Activated T-cell treated with anti-CD3 and anti-CD28 coated beads for 1 hour (primary cell): ENCODE measurements at regions not wholly inside any gene's neighbourhood (a gene's known extent, or its start where the extent isn't known, plus 50 kb on each side); places are given as distances from the start of the nearest gene placed in this dataset.

Source experiments
- DNase-seq: peaks from one replicate; pipeline ENCODE4 v3.0.0-alpha.2; 2020; ENCODE audit warnings: low read depth

DNA sequence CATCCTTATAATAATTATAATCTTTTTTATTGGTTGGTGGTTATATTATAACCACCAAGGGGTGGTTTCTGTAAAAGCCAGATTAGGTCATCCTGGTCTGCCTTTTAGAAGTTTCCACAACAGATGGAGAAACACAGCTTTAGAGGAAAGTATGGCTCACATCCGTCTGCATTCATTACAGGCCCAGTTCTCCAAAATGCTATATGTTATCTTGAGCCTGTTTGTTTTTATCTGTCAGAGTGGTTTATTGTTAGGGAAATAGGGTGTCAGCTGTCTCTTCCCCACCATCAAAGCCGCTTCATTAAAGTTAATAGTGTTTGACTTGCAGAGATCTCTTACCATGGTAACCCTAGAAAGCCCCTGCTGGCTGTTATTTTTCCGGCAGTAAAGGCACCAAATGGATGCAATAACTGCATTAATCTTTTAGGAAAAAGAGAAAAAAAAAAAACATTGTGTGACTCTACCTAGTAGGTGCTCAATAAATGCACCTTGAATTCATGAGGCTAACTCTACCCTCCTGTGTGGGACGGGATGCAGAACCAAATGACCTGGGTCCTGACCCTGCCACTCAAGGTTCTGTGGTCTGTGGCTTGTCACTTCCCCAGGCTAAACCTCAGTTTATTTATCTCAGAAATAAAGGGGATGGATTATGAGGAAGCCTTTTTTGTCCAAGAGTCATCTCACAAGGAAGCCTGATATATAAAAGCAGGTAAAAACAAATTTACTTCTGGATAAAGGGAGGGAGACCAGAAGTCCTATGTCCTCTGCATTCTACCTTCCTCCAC, 118.3 kb downstream of the WT1 start:
- DNase-seq, result no peak

DNA sequence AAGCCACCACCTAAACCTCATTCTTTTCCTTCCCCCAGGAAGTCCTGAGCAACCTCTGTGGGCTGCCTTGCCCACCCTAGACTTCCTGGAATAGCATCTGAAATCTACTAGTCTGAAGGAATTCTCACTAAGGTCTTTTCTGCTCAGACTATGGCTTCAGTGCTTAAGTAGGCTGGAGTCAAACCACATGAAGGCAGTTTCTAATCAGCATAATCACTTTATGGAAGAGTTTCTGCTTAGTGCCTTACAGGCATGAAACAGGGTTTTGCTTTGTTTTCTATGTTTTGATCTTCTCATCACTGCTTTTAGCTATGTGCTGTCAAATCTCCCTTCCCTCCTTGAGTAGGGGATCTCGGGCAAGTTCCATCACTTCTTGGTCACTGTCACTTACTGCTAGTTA, 117.7 kb downstream of the WT1 start:
- DNase-seq, result no peak

DNA sequence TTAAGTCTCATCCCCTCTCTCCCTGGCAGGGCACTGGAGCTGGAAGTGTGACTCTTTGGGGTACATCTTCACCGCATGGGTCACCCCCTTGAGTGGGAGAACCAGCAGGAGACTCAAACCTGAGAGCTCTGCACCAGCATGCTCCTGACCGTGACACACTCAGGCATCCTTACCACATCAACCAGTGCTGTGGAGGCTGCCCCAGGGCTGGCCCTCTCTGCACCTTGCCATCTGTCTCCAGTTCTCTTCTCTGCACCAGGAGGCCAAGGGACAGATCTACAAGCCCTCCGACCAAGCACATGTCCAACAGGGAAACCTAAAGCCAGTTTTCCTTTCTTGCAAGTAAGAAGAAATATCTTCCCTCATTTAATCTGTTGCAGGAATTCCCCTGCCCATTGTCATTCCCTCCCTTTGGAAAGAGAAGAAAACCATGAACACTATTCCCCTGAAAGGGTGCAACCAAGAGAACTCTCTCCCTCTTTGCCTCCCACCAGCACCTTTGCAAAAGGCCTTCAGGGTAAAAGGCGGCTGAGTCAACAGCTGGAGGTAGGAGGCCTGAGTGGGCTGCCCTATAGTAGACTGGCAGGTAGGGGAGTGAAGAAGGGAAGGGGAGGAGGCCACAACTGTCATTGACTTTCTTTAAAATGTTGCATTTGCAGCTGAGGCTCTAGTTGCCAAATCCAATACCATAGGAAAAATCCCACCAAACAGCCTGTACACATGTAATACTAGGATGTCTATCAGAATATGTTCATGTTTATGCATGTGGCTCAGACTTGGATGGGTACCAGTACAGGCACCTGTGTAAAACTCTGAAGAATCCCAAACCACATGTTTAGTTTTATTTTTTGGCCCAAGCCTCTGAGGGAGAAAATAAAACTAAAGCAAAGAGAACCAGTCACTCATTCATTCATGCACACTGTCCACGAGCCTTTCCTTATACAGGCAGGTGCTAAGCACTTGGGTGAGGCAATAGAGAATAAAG, 117.0 kb downstream of the WT1 start:
- no peak for DNase-seq

DNA sequence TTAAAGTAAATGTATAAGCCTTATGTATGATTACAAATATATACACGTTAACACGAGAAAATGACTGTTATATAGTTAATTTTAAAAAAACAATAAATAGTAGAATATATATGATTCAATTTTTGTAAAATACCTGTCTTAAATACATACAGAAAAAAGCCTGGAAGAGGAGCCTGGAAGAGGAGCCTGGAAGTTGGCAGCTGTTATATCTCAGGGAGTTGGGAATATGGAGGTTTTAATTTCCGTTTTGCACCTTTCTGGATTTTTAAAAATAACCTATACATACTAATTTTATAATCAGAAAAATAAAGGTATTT, 111.6 kb downstream of the WT1 start:
- no peak for DNase-seq

DNA sequence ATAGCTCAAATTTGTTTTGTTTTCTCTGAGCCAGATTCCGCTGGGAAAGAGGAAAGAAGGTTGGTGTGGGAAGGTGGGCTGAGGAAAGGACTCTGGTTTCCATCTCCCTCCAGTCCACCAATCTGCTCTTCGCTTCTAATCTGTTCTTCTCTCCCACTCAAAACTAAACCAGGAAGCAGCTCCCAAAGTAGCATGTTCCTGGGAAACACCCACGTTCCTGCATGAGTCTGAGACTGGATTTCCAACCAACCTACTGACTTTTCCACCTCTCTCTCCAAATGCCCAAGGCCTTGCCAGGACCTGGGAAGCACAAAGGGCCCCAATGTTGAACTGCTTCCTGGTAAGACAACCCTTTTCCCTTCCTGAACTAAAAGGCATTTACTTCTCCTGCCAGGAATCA, 110.2 kb downstream of the WT1 start:
- no peak for DNase-seq

DNA sequence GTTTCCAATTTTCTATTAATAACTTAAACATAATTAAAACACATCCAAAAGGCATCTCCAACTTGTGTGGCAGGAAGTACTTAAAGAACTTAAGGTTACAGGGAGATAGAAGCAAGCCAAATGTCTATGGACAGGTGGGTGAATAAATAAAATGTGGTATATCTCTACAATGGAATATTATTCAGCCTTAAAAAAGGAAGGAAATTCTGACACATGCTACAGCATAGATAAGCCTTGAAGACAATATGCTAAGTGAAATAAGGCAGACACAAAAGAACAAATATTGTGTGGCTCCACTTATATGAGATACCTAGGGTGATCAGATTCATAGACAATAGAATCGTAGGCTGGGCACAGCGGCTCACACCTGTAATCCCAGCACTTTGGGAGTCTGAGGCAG, 109.6 kb downstream of the WT1 start:
- DNase-seq, result no peak

DNA sequence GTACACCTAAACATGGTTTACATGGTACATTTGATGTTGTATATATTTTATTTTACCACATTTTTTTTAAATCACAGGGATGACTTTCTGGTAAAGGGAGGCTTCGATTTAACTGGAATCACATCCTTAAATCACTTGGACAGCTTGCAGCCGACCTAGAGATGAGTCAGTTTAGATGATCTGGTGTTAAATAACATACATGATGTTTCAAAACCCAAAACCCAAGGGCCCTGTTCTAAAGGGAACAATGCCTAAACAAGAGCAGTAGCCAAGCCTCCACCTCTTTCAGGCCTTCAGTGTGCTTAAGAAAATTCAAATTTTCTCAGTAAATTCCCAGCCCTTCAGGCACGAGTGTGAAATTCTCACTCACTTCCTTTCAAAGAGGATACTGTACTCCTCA, 108.8 kb downstream of the WT1 start:
- no peak for DNase-seq

DNA sequence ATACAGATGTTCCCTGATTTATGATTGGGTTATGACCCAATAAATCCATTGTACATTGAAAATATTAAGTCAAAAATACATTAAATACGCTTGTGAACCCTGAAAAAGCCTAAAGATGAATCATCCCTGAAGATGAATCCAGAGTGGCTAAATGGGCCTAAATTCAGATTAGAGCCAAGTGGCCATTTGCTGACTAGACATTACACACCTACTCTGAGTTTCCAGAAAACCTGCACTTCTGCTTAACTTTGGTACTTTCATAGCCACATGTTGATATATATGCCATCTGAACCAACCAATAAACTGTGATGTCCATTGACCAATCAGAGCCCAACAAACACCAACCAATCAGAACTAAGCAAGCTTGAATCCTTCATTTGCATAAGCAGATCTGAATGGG, 106.9 kb downstream of the WT1 start:
- DNase-seq, result no peak

DNA sequence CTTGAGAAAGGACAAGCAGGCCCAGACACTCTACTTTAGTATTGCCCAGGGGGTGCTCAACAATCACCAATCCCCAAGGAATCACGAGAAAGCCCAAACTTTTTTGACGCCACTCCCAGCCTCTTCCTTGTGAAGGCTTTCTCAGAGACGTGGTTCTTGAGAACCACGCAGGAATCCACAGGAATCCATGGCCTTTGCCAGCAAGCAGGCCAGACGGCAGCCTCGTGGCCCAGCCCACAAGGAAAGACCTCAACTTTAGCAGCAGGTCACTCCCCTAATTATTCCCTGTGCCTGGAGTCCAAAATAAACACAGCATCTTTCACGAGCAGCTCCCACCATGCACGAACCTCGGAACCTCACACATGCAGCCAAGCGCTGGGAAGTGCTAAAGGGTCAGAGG, 104.2 kb downstream of the WT1 start:
- no peak for DNase-seq

DNA sequence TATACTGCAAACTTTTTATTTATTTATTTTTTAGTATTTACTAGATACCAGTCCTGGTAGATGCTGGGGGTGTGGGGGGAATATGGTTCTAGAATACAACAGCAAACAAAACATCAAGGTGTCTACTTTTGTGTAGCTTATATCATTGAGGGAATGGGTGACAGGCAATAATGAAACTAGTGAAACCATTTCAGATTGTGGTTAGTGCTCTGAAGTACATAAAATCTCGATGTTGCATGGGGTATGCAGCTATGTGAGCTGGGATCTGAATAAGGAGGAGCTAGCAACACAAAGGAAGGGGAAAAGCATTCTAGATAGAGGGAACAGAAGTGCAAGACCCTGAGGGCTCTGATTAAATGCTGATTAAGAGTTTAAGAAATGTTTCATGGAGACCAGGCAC, 103.5 kb downstream of the WT1 start:
- DNase-seq, result no peak

DNA sequence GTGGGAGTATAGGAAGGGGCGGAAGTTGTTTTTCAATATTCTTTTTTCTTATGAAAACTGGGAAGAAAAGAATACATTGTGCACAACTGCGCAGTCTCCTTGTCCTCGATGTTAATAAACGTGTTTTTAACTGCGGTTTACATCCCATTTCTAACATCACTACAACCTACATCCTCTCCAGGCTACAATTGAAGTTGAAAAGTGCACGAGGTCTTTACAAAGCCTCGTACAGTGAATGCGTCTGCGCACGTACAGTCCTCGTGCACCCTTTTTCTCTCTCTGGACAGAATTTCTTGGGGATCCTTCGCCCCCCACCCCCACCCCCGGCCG, 102.4 kb downstream of the WT1 start:
- DNase-seq, result no peak

DNA sequence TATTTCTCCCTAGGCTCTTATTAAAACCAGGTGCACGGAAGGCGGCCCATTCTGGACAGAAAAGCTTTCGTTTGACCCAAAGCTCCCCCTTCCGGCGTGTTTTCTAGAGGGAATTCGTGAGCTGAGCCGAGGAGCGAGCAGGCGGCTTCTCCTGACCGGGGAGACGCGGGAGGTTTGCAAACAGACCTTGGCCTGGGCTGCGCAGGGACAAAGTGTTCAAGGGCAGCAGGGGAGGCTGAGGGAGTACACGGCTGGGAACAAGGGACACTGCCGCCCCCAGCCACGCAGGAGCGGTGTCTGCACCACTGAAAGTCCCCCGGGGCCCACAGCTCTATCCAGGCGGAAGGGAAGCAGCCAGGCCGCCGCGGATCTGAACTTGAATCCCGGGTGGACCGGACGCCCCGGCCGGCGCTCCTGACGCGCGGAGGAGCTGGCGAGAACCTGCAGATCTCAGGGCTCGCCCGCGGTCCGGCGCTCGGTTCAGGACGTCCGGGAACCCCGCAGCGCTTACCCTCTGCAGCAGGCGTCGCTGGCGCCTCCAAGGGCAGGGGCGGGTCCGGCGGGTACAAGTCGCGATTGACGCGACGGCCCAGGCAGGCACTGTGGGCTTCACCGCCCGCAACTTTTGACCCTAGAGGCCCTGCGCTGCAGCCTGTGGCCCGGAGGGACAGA, 101.9 kb downstream of the WT1 start:
- DNase-seq, result peak; percentile 11

DNA sequence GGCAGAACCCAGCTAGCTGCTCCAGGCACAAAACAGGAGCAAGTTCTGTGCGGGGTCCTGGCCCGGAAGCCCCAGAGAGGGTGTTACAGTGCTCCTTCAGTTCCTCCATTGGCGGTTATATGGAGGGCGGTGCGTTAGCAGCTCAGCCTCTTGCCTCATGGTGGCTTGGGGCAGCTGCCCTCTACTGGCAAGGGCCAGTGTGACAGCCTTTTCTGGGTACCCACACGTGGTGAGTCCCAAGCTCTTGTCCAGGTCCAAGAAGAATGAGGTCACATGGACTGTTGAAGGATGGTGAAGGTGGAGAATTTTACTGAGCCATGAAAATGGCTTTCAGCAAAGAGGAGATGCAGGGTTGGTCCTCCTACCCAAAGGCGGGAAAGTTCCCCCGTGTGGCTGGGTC, 100.5 kb downstream of the WT1 start:
- DNase-seq, result no peak
